Central memory CD8-positive, alpha-beta T cell (primary cell): ENCODE measurements at regions not wholly inside any gene's neighbourhood (a gene's known extent, or its start where the extent isn't known, plus 50 kb on each side); places are given as distances from the start of the nearest gene placed in this dataset.

ENCODE experiments used
- ATAC-seq: fragments of 150-1000 bp; cut with Tn5 transposase; replicated peaks from 2 replicates; pipeline ENCODE4 v1.10.0; 2022; ENCODE audit warnings: mild to moderate bottlenecking, moderate FRiP score, moderate number of reproducible peaks; ENCODE audit not compliant: poor library complexity, severe bottlenecking; ENCODE audit errors: extremely low read depth
- DNase-seq, 2 donors: peaks; one replicate each; pipeline ENCODE4 v3.0.0; 2021; ENCODE audit warnings: low spot score in 2 of 2
- H3K27ac Mint-ChIP-seq: one replicate; pipeline ENCODE4 v1.8.0; 2022; ENCODE audit warnings: low read depth, mild to moderate bottlenecking, moderate library complexity, mixed read lengths
- H3K27me3 Mint-ChIP-seq: one replicate; pipeline ENCODE4 v1.8.0; 2022; ENCODE audit warnings: mixed read lengths
- H3K36me3 Mint-ChIP-seq: one replicate; pipeline ENCODE4 v1.8.0; 2022; ENCODE audit warnings: mild to moderate bottlenecking, moderate library complexity, mixed read lengths; ENCODE audit not compliant: insufficient read depth
- H3K4me1 Mint-ChIP-seq: one replicate; pipeline ENCODE4 v1.8.0; 2022; ENCODE audit warnings: mixed read lengths
- H3K4me3 Mint-ChIP-seq: one replicate; pipeline ENCODE4 v1.8.0; 2022; ENCODE audit warnings: mild to moderate bottlenecking, moderate library complexity, mixed read lengths
- H3K9me3 Mint-ChIP-seq: one replicate; pipeline ENCODE4 v1.8.0; 2022; ENCODE audit warnings: mixed read lengths

DNA sequence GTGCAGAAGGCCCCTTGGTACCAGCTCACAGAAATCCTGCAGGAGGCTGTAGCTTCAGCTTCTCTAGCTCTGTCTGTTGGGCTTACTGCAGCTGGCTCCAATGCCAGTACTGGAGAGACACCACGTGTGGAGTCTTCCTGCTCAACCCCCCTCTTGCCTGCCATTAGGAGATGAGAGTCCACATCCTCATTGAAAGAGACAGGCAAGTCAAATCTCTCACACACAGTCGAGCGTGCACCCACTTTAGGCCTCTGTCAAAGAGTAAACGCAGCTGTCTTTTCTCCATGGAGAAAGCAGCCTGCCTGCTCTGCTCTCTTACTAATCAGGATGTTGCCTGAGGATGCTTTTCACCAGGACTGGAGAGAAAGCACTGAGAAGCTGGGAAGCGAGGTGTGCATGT lies 523.0 kb upstream of the NBEA start:
- no peaks in the 10 kb centered on the region for H3K36me3 Mint-ChIP-seq
- H3K9me3 Mint-ChIP-seq, result peaks cover 12% of the 10 kb centered on the region
- DNase-seq (no peak), ATAC-seq (no peak)
- H3K27me3 Mint-ChIP-seq, result no peaks in the 10 kb centered on the region
- H3K27ac Mint-ChIP-seq, result no peak overlapping the region
- H3K4me1 Mint-ChIP-seq, result no peaks in the 10 kb centered on the region
- no peak overlapping the region for H3K4me3 Mint-ChIP-seq

DNA sequence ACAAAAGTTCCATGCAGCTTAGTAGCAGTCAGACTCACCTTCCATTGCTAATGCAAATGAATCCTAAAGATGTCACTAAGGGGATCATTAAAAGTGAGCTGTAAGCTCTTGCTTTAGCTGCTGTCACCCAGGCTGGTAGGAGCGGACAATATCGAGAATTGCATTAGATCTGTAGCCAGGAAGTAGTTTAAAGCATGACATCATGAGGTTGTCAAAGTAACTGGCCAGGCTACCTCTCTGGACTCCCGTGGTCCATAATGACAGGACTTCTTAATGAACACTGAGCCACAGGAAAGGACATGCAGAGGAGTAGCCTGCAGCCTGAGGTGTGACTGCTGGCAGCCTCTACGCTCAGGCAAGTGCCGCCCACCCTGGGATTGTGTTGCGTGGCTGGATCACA lies 522.3 kb upstream of the NBEA start:
- ATAC-seq (no peak), DNase-seq (no peak)
- no peaks in the 10 kb centered on the region for H3K27me3 Mint-ChIP-seq
- H3K4me1 Mint-ChIP-seq, result no peaks in the 10 kb centered on the region
- H3K27ac Mint-ChIP-seq, result no peak overlapping the region
- peaks cover 8% of the 10 kb centered on the region for H3K9me3 Mint-ChIP-seq
- no peaks in the 10 kb centered on the region for H3K36me3 Mint-ChIP-seq
- no peak overlapping the region for H3K4me3 Mint-ChIP-seq

DNA sequence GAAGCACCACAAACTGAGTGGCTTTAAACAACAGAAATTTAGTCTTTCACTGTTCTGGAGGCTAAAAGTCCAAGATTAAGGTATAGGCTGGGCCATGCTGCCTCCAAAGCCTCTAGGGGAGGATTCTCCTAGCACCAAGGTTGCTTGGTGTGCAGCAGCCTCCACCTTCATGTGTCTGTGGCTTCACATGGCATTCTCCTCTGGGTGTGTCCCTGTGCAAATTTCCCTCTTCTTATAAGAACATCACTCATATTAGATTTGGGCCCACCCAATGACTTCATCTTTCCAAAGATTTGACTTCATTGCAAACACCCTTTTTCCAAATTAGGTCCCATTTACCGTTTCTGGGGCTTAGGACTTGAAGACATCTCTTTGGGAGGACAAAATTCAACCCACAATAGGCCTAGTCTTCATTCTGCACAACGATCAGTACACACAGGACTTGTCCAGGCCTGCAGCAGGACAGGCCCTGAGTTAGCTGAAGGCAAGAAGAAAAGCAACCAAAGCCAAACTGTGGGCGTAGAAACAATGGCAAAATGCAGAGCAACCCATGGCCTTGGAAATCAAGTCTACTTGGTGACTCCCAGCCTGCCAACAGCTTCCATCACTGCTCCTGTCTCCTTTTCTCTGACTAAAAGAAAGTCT lies 521.2 kb upstream of the NBEA start:
- DNase-seq, result no peak
- Mint-ChIP-seq H3K36me3 (no peaks in the 10 kb centered on the region), H3K27ac (no peak overlapping the region), H3K4me1 (no peaks in the 10 kb centered on the region), H3K4me3 (no peak overlapping the region), H3K9me3 (peaks cover under 1% of the 10 kb centered on the region), H3K27me3 (no peaks in the 10 kb centered on the region)
- no peak for ATAC-seq

DNA sequence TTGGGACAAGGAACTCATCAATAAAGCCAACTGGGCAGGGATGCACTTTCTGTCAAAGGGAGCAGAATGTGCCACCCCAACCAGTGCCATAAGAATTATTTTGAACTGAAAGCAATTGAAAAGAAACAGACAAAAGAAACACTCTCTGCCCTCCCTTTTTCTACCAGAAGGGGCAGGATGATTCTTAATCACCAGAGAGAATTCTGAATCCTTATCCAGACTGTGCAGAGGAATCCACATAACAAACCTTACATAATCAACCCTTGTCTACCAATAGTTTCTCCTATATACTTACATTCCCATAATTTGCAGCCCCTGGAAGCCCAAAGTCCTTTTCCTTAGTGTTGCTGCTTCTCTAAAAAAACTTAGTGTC lies 520.7 kb upstream of the NBEA start:
- Mint-ChIP-seq H3K27ac (no peak overlapping the region), H3K4me3 (no peak overlapping the region), H3K27me3 (no peaks in the 10 kb centered on the region), H3K9me3 (peaks cover 4% of the 10 kb centered on the region), H3K36me3 (no peaks in the 10 kb centered on the region), H3K4me1 (no peaks in the 10 kb centered on the region)
- DNase-seq (no peak), ATAC-seq (no peak)

DNA sequence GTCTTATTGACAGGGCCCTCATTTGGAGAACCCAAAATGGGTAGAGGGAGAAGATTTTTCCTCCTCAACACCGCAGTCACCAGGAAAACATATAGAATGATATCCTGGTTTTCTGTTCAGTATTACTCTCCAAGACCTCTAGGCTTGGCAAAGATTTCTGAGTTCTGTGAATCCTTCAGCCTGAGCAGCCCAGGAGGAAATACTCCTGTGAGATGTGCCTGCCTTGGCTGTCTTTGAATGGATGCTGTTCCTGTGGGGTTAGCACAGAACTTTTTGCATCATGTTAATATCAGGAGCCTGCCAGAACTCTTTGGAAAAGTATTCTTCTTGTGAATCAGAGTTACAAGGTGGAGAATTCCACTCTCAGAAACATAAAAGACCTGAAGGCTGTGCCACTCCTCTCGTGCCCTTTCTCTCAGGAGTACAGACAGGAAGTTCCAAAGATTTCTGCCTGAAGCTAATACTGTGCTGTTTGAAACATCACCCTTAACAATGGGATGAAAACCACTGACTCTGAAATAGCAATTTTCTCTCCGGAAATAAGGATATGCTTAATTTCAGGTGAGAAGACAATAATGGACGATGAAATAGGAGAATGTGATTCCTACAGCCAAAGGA lies 520.1 kb upstream of the NBEA start:
- H3K27me3 Mint-ChIP-seq, result no peaks in the 10 kb centered on the region
- H3K4me1 Mint-ChIP-seq, result no peaks in the 10 kb centered on the region
- ATAC-seq, result no peak
- no peaks in the 10 kb centered on the region for H3K36me3 Mint-ChIP-seq
- peaks cover 4% of the 10 kb centered on the region for H3K9me3 Mint-ChIP-seq
- H3K27ac Mint-ChIP-seq, result no peak overlapping the region
- no peak overlapping the region for H3K4me3 Mint-ChIP-seq
- no peak for DNase-seq

DNA sequence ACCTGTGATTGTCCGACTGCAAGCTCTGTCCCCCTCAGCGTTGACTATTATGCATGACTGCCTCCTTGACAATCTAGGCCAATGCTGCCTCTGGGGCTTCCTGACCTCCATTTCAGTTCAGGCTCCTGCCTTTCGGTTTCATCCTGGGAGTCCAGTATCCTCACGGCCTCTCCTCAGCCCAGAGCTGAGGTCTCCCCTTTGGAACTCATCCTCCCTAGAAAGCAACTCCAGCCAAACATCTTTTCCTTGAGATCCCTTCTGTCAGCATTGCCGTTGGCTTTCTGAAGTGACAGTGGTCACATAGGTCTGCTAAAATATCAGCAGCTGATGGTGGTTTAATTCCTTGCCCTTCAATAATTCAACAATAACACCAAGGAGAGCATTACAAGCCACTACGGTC lies 519.1 kb upstream of the NBEA start:
- Mint-ChIP-seq H3K27ac (no peak overlapping the region), H3K4me1 (no peaks in the 10 kb centered on the region), H3K4me3 (no peak overlapping the region), H3K9me3 (peaks cover 7% of the 10 kb centered on the region), H3K27me3 (no peaks in the 10 kb centered on the region), H3K36me3 (no peaks in the 10 kb centered on the region)
- ATAC-seq, result no peak
- DNase-seq, result no peak

DNA sequence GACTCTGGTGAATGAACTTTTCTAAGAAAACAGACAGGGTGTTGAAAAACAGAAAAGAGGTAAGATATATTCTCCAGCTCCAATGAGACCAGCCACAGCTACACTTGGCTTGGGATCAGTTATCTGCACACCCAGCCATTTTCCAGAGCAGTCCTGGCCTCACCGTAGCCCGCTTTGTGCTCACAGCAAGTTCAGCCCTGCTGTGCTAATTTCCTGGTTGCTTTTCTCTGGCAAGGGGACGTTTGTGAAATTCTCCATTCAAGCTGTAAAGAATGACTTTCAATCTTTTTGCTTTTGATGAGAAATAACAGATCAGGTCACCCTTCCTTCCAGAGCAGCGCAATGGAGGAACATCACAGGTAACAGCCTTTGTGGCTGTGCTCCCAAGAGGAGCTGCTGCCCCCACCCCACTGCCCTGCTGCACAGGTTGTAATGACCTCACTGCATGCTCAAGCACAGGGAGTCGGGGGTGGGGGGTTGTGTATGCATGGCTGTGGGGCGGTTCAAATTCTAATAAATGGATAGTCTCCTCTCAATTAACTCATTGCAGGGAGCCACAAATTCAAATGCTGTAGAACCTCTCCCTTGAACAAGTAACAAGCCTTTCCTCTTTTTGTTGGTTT lies 516.6 kb upstream of the NBEA start:
- Mint-ChIP-seq H3K27me3 (no peaks in the 10 kb centered on the region), H3K9me3 (peaks cover 18% of the 10 kb centered on the region), H3K4me1 (no peaks in the 10 kb centered on the region), H3K27ac (no peak overlapping the region), H3K4me3 (no peak overlapping the region), H3K36me3 (no peaks in the 10 kb centered on the region)
- DNase-seq (no peak), ATAC-seq (no peak)

DNA sequence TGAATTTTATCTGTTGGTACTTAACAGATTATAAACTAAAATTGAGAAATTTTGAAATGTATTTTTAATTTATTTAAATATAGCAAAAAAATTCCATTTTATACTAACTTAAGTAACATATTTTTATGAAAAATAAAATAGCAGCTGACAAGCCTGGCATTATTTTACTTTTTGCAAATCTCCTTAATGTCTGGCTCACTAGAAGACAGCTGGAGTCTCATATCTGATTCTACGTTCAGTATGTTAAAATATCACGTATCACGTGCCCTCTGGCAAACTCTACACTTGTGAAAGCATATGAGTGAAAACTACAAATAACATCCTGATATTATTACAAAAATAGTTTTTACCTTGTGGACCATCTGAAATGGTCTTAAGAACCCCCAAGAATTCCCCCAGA lies 513.2 kb upstream of the NBEA start:
- no peak overlapping the region for H3K27ac Mint-ChIP-seq
- DNase-seq, result no peak
- H3K4me3 Mint-ChIP-seq, result no peak overlapping the region
- H3K27me3 Mint-ChIP-seq, result no peaks in the 10 kb centered on the region
- H3K9me3 Mint-ChIP-seq, result peaks cover 25% of the 10 kb centered on the region
- no peak for ATAC-seq
- no peaks in the 10 kb centered on the region for H3K36me3 Mint-ChIP-seq
- no peaks in the 10 kb centered on the region for H3K4me1 Mint-ChIP-seq

DNA sequence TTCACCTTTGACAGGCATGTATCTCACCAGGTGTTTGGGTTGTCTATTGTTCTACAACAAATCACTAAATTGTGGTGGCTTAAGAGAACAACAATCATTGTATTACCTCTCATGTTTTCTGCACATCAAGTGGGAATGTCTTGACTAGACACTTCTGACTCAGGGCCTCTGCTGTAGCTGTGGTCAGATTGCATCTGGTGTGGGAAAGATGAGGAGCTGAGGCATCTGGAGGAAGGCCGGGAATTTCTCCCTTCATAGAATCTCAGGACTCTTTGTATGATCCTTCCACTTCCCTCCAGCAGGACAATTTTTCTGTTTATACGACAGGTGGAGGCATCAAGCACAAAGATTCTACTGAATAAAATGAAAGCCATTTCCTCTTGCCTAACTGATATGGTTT lies 511.8 kb upstream of the NBEA start:
- ATAC-seq (no peak), DNase-seq (no peak)
- no peak overlapping the region for H3K4me3 Mint-ChIP-seq
- peaks cover 25% of the 10 kb centered on the region for H3K9me3 Mint-ChIP-seq
- H3K27me3 Mint-ChIP-seq, result no peaks in the 10 kb centered on the region
- no peaks in the 10 kb centered on the region for H3K4me1 Mint-ChIP-seq
- no peak overlapping the region for H3K27ac Mint-ChIP-seq
- no peaks in the 10 kb centered on the region for H3K36me3 Mint-ChIP-seq

DNA sequence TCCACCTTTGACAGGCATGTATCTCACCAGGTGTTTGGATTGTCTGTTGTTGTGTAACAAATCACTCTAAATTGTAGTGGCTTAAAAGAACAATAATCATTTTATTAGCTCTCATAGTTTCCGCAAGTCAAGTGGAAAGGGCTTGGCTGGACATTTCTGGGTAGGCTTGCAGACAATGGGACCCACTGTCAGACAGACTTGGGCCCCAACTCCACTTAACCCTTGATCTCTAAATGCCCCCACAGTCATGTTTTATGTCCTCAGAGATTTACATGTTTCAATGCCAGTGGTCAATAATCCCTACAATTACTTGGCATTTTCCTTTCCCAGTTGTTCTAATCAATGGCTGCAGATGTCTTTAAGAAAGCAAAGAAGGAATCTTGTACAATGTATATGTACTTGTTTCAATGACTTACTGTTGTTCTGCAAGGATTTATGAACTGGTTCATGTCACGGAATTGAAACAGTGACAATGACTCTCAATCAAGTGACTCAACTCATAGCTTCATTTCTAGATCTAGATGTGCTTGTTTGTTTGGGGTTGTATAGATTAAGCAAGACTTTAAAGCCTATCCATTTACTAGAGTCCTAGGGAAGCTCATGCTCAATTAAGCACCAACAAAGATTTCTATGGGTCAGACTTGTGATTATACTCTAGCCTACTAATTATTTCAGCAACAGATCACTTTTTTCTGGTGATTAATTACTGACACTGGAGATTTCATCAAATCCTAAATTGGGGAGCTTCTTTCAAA lies 510.1 kb upstream of the NBEA start:
- DNase-seq (no peak), ATAC-seq (no peak)
- H3K9me3 Mint-ChIP-seq, result peaks cover 21% of the 10 kb centered on the region
- H3K4me3 Mint-ChIP-seq, result no peak overlapping the region
- no peak overlapping the region for H3K27ac Mint-ChIP-seq
- H3K4me1 Mint-ChIP-seq, result no peaks in the 10 kb centered on the region
- no peaks in the 10 kb centered on the region for H3K27me3 Mint-ChIP-seq
- no peaks in the 10 kb centered on the region for H3K36me3 Mint-ChIP-seq

DNA sequence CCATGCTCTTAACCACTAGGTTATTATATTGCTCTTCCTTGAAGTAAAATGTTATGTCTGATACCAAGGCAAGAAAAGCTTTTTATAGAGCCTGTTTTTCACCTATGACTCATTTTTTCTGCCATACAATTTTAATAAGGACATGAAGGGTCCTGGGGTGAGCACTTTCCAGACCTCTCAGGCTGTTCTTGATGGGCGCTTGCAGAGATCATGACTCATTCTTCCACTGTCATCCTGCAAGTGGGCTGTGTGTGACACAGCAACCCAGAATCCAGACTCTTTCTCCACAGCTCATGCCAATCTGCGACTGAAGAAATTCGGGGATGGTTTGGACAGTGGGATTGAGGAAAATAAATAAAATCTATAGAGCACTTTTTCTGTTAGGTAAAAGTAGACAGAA lies 506.7 kb upstream of the NBEA start:
- Mint-ChIP-seq H3K4me1 (no peaks in the 10 kb centered on the region), H3K36me3 (no peaks in the 10 kb centered on the region), H3K4me3 (no peak overlapping the region), H3K9me3 (peaks cover 19% of the 10 kb centered on the region), H3K27me3 (no peaks in the 10 kb centered on the region), H3K27ac (no peak overlapping the region)
- DNase-seq, result no peak
- ATAC-seq, result no peak

DNA sequence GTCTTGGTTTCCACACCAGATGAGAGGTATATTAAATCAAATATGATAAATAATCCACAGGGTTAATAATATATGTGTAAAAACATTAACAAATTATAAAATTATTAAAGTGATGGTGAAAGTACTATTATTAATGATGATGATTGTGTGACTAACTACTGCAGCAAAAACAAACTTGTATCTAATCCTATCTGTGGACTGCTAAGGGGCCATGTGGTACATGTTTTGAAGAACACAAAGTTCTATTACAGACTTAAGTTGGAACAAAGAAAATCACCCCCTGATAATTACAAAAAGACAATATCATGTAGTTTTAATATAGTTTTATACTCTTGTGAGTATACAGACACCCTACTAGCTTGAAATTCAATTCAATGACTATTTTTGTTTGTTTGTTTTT lies 504.2 kb upstream of the NBEA start:
- peaks cover 11% of the 10 kb centered on the region for H3K9me3 Mint-ChIP-seq
- H3K4me3 Mint-ChIP-seq, result no peak overlapping the region
- no peaks in the 10 kb centered on the region for H3K36me3 Mint-ChIP-seq

DNA sequence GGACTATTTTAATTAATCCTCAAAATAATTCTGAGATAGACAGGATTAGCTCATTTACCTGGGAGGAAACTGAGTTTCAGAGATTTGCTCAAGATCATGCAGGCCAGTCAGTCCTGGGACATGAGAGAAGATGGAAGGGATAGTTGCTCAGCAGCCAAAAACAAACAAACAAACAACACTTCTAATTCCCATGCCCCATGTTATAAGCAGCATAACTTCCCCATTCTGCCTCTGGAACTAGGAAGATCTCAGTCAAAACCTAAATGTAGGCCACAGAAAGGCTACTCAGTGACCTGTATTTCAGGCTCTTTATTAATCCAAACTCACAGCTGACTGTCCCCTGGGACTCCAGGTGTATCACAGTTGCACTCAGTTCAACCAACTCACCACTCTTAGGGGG lies 489.2 kb upstream of the NBEA start:
- Mint-ChIP-seq H3K36me3 (no peaks in the 10 kb centered on the region), H3K27ac (no peak overlapping the region), H3K27me3 (no peaks in the 10 kb centered on the region), H3K4me1 (no peaks in the 10 kb centered on the region), H3K9me3 (peaks cover 23% of the 10 kb centered on the region), H3K4me3 (no peak overlapping the region)
- DNase-seq (no peak), ATAC-seq (no peak)

More for the DNA sequence above, 504.2 kb upstream of the NBEA start:
- Mint-ChIP-seq H3K4me1 (no peaks in the 10 kb centered on the region), H3K27me3 (no peaks in the 10 kb centered on the region), H3K27ac (no peak overlapping the region)
- DNase-seq, result no peak
- ATAC-seq, result no peak
